ENCODE measurements at regions not wholly inside any gene's neighbourhood (a gene's known extent, or its start where the extent isn't known, plus 50 kb on each side); places are given as distances from the start of the nearest gene placed in this dataset.

- TF ChIP-seq CTCF (IDR thresholded peaks at IDR 0.05) (no peak), POLR2A (IDR thresholded peaks at IDR 0.05) (no peak)
Observed at GRCh38 chr6:25150031-25150430, 129.1 kb upstream of the CARMIL1 start.

All from uterus (tissue), 2 donors.